GM19328 (cell line): ENCODE measurements at regions not wholly inside any gene's neighbourhood (a gene's known extent, or its start where the extent isn't known, plus 50 kb on each side); places are given as distances from the start of the nearest gene placed in this dataset.
"Not testable (repeated sequence)": the region's sequence is repeated elsewhere in the genome, so short reads cannot be mapped to it uniquely, and the experiment has no call there.

Experiments
- ATAC-seq: cut with Tn5 transposase; IDR thresholded peaks from one replicate; pipeline ENCODE4 v1.9.1; 2021; ENCODE audit warnings: mild to moderate bottlenecking, moderate library complexity; ENCODE audit not compliant: unreplicated experiment

- no peak for ATAC-seq
Measured at GRCh38 chr3:193922034-193922774, 213.7 kb upstream of the HES1 start.

- ATAC-seq = not testable (repeated sequence)
Measured at GRCh38 chr3:193923958-193924357, 212.0 kb upstream of the HES1 start.

- not testable (repeated sequence) for ATAC-seq
Measured at GRCh38 chr3:193926071-193926470, 209.9 kb upstream of the HES1 start.

GRCh38 chr3:193927413-193928206, 208.3 kb upstream of the HES1 start:
- ATAC-seq = not testable (repeated sequence)

GRCh38 chr3:193928354-193929209, 207.4 kb upstream of the HES1 start:
- ATAC-seq = no peak

GRCh38 chr3:193929373-193929772, 206.6 kb upstream of the HES1 start:
- no peak for ATAC-seq

- no peak for ATAC-seq
Measured at GRCh38 chr3:193929921-193930646, 205.9 kb upstream of the HES1 start.

- ATAC-seq = no peak
Measured at GRCh38 chr3:193932136-193932535, 203.8 kb upstream of the HES1 start.

GRCh38 chr3:193932576-193932975, 203.4 kb upstream of the HES1 start:
- ATAC-seq = no peak

GRCh38 chr3:193933451-193933850, 202.5 kb upstream of the HES1 start:
- no peak for ATAC-seq

GRCh38 chr3:193935916-193936315, 200.0 kb upstream of the HES1 start:
- ATAC-seq = no peak

GRCh38 chr3:193938613-193939012, 197.3 kb upstream of the HES1 start:
- no peak for ATAC-seq

GRCh38 chr3:193939527-193939926, 196.4 kb upstream of the HES1 start:
- ATAC-seq = no peak

GRCh38 chr3:193940526-193940925, 195.4 kb upstream of the HES1 start:
- no peak for ATAC-seq

GRCh38 chr3:193941486-193941885, 194.5 kb upstream of the HES1 start:
- no peak for ATAC-seq

- no peak for ATAC-seq
Measured at GRCh38 chr3:193942516-193943055, 193.4 kb upstream of the HES1 start.

- ATAC-seq = no peak
Measured at GRCh38 chr3:193943200-193943599, 192.7 kb upstream of the HES1 start.

- no peak for ATAC-seq
Measured at GRCh38 chr3:193943851-193944517, 192.0 kb upstream of the HES1 start.

- ATAC-seq = no peak
Measured at GRCh38 chr3:193944518-193944884, 191.4 kb upstream of the HES1 start.

- no peak for ATAC-seq
Measured at GRCh38 chr3:193945143-193945542, 190.8 kb upstream of the HES1 start.
